GM12875 (cell line): ENCODE measurements at regions not wholly inside any gene's neighbourhood (a gene's known extent, or its start where the extent isn't known, plus 50 kb on each side); places are given as distances from the start of the nearest gene placed in this dataset.

Experiments used
- H3K4me3 ChIP-seq: one replicate; pipeline ENCODE4 v1.5.1; 2011; ENCODE audit warnings: low read depth, low read length, control low read depth
- CTCF ChIP-seq: IDR thresholded peaks from 2 replicates; pipeline ENCODE4 v1.5.1; 2011; ENCODE audit warnings: low read depth, mild to moderate bottlenecking, control low read depth, inconsistent platforms, low read length, moderate library complexity, borderline replicate concordance; ENCODE audit not compliant: insufficient read depth

- H3K4me3 ChIP-seq = no peak overlapping the region
- TF ChIP-seq CTCF = no peak
These were observed 334.5 kb downstream of the C11orf87 start for GRCh38 chr11:109756521-109756920.

GRCh38 chr11:109756951-109757350, 335.0 kb downstream of the C11orf87 start:
- no peak overlapping the region for H3K4me3 ChIP-seq
- no peak for TF ChIP-seq CTCF

- TF ChIP-seq CTCF = no peak
These were observed 330.6 kb upstream of the ZC3H12C start for GRCh38 chr11:109762546-109762945.

GRCh38 chr11:109765709-109766311, 327.4 kb upstream of the ZC3H12C start:
- no peak for TF ChIP-seq CTCF

More at GRCh38 chr11:109762546-109762945, 330.6 kb upstream of the ZC3H12C start:
- H3K4me3 ChIP-seq = no peak overlapping the region

GRCh38 chr11:109769858-109770257, 323.3 kb upstream of the ZC3H12C start:
- H3K4me3 ChIP-seq = no peak overlapping the region
- no peak for TF ChIP-seq CTCF

More at GRCh38 chr11:109765709-109766311, 327.4 kb upstream of the ZC3H12C start:
- no peak overlapping the region for H3K4me3 ChIP-seq

- H3K4me3 ChIP-seq = no peak overlapping the region
- no peak for TF ChIP-seq CTCF
These were observed 322.9 kb upstream of the ZC3H12C start for GRCh38 chr11:109770323-109770722.

- H3K4me3 ChIP-seq = no peak overlapping the region
- no peak for TF ChIP-seq CTCF
These were observed 320.3 kb upstream of the ZC3H12C start for GRCh38 chr11:109772892-109773291.
